IgD-negative memory B cell (primary cell): ENCODE measurements at regions not wholly inside any gene's neighbourhood (a gene's known extent, or its start where the extent isn't known, plus 50 kb on each side); places are given as distances from the start of the nearest gene placed in this dataset.

Experiments
- H3K27ac Mint-ChIP-seq, 3 donors: one replicate each; pipeline ENCODE4 v1.8.0; 2020 to 2022; ENCODE audit warnings: mild to moderate bottlenecking in 3 of 3, mixed read lengths in 3 of 3, moderate library complexity in 1 of 3
- H3K27me3 Mint-ChIP-seq: one replicate; pipeline ENCODE4 v1.8.0; 2021; ENCODE audit warnings: mixed read lengths
- H3K36me3 Mint-ChIP-seq: one replicate; pipeline ENCODE4 v1.8.0; 2020; ENCODE audit warnings: mild to moderate bottlenecking, mixed read lengths
- H3K4me1 Mint-ChIP-seq, 3 donors: one replicate each; pipeline ENCODE4 v1.8.0; 2020 to 2022; ENCODE audit warnings: mixed read lengths in 3 of 3, mild to moderate bottlenecking in 1 of 3
- H3K4me3 Mint-ChIP-seq, 4 donors: one replicate each; pipeline ENCODE4 v1.8.0; 2020 to 2022; ENCODE audit warnings: mild to moderate bottlenecking in 4 of 4, mixed read lengths in 4 of 4, moderate library complexity in 3 of 4
- H3K9me3 Mint-ChIP-seq, 3 donors: one replicate each; pipeline ENCODE4 v1.8.0; 2020 to 2021; ENCODE audit warnings: mixed read lengths in 3 of 3, mild to moderate bottlenecking in 1 of 3

DNA sequence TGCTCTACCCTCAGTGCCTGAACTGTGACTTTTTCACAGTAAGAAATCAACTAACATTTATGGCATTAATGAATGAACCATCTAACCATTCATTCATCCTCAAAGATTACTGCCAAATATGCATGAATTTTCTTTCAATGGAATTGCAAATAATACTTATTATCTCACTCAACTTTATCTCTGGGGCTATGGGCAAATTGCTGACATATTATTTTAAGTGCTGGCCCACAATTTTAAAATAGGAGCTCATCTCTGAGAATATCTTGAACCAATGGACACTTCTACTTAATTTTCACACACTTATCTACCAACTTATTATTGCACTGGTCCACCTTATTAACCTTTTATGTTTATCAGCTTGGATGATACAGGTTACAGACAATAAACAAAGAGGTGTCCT lies 182.8 kb downstream of the RBM43 start:
- H3K9me3 Mint-ChIP-seq, result peaks cover 0 to 8% (median 7%) of the 10 kb centered on the region in 3 donors
- H3K27me3 Mint-ChIP-seq, result peaks cover 2% of the 10 kb centered on the region
- H3K27ac Mint-ChIP-seq, result no peak overlapping the region
- H3K4me3 Mint-ChIP-seq, result no peak overlapping the region
- no peaks in the 10 kb centered on the region for H3K4me1 Mint-ChIP-seq
- no peaks in the 10 kb centered on the region for H3K36me3 Mint-ChIP-seq

DNA sequence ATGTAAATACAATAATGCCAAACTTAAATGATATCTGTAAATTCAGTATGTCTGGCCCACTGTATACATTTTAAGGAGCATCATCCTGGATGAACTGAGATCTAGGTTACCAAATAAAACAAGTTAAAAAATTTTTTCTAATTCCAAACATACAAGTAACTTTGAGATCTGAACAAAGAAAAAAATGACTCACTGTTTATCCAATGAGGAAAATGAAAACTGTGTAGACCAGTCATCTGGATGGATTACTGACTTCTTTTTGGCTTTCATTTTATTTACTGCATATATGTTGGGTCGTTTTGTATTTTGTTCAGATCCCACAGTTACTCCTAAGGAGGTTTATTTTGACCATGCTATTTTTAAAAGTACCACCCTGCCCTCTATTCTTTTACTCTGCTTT lies 189.8 kb downstream of the RBM43 start:
- Mint-ChIP-seq H3K36me3 (no peaks in the 10 kb centered on the region), H3K27me3 (peaks cover under 1% of the 10 kb centered on the region), H3K27ac (no peak overlapping the region), H3K9me3 (peaks cover 0 to 5% (median under 1%) of the 10 kb centered on the region in 3 donors), H3K4me1 (no peaks in the 10 kb centered on the region), H3K4me3 (no peak overlapping the region)

DNA sequence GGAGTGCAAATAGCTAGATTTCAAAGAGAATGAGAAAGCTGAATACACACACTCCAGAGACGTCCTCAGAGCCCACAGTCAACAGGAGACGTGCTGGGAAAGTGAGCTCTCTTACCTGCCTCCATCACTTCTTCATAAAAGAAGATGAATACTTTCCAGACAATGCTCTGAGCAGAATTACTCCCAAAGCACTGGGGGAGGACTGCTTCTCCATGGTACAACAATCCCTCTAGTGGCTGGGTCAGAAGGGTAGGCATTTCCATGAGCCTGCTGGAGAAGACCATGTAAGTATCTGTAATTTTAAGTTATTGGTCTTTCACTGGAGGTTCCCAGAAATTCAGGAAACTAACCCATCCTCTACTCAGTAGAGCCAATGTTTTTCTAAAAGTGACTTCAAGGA lies 190.3 kb downstream of the RBM43 start:
- Mint-ChIP-seq H3K4me3 (no peak overlapping the region), H3K27ac (no peak overlapping the region), H3K27me3 (no peaks in the 10 kb centered on the region), H3K9me3 (peaks cover 0 to 4% (median 0%) of the 10 kb centered on the region in 3 donors), H3K4me1 (no peaks in the 10 kb centered on the region), H3K36me3 (no peaks in the 10 kb centered on the region)

DNA sequence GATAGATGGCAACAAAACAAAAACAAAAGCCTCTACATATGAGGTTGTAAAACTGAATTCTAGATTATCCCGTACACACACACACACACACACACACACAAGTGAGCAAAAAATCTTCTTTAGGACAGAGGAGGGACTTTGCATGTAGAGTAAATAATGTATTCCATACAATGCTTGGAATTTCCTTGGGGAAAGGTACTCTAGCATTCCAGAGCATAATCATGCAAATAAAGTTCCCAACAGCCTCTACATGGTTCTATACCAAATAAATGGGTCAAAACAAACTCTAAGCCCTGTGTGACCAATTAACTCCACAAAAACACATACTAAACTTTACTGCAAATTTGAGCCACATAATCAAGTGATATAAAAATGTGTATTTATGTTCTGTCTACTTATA lies 191.4 kb downstream of the RBM43 start:
- H3K27ac Mint-ChIP-seq, result no peak overlapping the region
- no peak overlapping the region for H3K4me3 Mint-ChIP-seq
- no peaks in the 10 kb centered on the region for H3K27me3 Mint-ChIP-seq
- H3K9me3 Mint-ChIP-seq, result peaks cover 0 to 4% (median 0%) of the 10 kb centered on the region in 3 donors
- no peaks in the 10 kb centered on the region for H3K4me1 Mint-ChIP-seq
- H3K36me3 Mint-ChIP-seq, result no peaks in the 10 kb centered on the region

DNA sequence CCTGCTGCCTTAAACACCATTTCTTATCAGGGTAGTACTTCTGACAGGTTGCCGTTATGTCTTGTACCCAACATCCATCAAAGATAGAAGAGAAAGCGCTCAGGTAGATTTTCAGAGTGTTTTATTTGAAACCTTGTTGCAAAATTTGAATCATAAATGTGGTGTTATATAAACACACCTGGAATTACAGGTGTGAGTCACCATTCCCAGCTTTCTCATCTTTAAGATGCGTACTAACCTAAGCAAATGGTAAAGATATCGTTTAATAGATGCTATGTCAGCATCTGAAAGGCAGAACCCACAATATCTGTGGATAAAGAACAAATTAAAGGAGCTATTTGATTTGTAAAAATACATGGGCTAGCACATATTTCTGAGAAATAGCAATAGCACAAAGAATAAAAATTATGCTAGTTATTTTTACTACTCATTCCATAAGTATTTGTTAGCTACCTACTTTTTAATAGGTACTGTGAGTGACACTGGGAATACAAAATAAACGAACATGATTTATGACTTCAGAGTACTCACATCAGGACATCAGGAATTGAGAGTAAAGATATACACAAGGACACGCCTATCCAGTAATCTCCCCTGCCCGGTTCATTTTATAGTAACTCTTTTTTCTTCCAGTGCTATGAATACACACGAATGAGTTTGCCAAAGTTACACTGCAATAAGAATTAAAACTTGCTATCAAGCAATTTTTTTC lies 193.8 kb downstream of the RBM43 start:
- Mint-ChIP-seq H3K36me3 (no peaks in the 10 kb centered on the region), H3K9me3 (no peaks in the 10 kb centered on the region), H3K27me3 (no peaks in the 10 kb centered on the region), H3K27ac (no peak overlapping the region), H3K4me1 (no peaks in the 10 kb centered on the region), H3K4me3 (no peak overlapping the region)

DNA sequence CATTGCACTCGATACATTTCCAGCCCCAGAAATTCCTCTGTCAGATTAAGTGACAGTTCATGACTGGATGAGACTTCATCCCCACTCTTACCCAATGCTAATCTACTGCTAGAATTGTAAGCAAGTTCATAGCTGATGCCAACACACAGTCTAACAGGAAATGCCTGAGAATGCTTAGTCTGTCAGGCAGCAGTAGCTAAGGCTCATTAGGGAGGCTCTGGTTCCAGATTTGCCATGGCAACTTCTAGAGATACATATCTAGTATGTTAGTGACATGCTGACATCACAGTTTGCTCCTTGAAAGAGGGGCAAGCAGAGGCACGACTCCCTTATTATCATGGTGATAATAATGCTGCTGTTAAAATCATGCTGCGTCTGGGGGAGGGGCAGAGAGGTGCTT lies 198.4 kb downstream of the RBM43 start:
- Mint-ChIP-seq H3K36me3 (no peaks in the 10 kb centered on the region), H3K9me3 (no peaks in the 10 kb centered on the region), H3K4me1 (no peaks in the 10 kb centered on the region), H3K27ac (no peak overlapping the region), H3K27me3 (no peaks in the 10 kb centered on the region), H3K4me3 (no peak overlapping the region)

DNA sequence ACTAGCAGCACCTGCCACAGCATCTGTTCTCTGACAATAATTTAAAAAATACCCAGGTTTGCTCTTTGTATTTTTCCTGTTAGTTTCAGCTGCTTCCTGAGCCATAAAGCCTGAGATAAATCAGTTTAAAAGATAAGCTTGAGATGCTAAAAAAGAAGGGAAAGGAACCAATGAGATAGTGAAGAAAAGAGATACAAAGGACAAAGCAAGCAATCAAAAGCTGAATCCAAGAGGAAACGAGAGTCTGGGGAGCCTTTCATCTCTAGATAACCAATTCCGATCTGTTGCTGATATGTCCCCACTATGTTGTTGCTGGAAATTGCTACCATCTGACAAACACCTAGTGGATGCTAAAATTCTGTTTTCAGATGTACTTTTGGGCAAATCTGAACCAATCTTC lies 201.4 kb downstream of the RBM43 start:
- Mint-ChIP-seq H3K27me3 (no peaks in the 10 kb centered on the region), H3K36me3 (no peaks in the 10 kb centered on the region), H3K4me3 (no peak overlapping the region), H3K4me1 (no peaks in the 10 kb centered on the region), H3K27ac (no peak overlapping the region), H3K9me3 (no peaks in the 10 kb centered on the region)

DNA sequence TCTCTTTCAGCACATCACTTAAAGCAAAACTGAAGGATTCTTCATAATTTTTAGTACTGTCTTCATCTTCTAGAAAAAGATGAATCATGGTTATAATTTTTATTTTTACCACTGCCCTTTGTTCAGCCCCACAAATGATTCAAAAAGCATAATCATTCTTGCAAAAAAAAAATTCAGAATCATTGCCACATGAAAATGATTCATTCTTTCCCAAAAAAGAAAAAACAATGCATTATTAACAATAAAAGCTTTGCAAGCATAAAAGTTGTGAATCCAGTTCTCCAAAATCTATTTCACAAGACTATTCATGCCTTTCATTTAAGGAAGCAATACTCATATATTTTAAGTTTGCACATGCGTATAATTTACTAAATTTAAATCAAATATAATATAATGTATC lies 204.8 kb downstream of the RBM43 start:
- no peaks in the 10 kb centered on the region for H3K36me3 Mint-ChIP-seq
- H3K27me3 Mint-ChIP-seq, result peaks cover 3% of the 10 kb centered on the region

DNA sequence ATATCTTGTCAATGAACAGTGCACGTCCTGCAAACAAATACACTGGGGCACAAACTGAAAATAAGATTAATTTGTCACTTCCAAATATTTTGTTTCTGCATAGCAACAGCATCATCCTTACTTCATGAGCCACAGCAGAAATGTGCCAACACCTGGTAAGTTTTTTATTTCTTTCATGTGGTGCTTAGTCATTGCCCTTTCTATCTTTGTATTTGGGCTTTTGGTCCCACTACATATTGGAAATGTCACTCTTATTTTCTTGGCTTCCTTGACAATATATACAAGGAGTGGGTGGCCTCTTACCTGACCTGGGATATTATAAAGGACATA lies 208.0 kb downstream of the RBM43 start:
- no peaks in the 10 kb centered on the region for H3K36me3 Mint-ChIP-seq
- H3K4me3 Mint-ChIP-seq, result no peak overlapping the region
- H3K27me3 Mint-ChIP-seq, result peaks cover 3% of the 10 kb centered on the region
- no peak overlapping the region for H3K27ac Mint-ChIP-seq
- H3K9me3 Mint-ChIP-seq, result no peaks in the 10 kb centered on the region
- H3K4me1 Mint-ChIP-seq, result peaks cover 0 to 1% (median 0%) of the 10 kb centered on the region in 3 donors

More for the DNA sequence above, 204.8 kb downstream of the RBM43 start:
- no peaks in the 10 kb centered on the region for H3K9me3 Mint-ChIP-seq
- H3K4me1 Mint-ChIP-seq, result no peaks in the 10 kb centered on the region
- H3K27ac Mint-ChIP-seq, result no peak overlapping the region
- H3K4me3 Mint-ChIP-seq, result no peak overlapping the region

DNA sequence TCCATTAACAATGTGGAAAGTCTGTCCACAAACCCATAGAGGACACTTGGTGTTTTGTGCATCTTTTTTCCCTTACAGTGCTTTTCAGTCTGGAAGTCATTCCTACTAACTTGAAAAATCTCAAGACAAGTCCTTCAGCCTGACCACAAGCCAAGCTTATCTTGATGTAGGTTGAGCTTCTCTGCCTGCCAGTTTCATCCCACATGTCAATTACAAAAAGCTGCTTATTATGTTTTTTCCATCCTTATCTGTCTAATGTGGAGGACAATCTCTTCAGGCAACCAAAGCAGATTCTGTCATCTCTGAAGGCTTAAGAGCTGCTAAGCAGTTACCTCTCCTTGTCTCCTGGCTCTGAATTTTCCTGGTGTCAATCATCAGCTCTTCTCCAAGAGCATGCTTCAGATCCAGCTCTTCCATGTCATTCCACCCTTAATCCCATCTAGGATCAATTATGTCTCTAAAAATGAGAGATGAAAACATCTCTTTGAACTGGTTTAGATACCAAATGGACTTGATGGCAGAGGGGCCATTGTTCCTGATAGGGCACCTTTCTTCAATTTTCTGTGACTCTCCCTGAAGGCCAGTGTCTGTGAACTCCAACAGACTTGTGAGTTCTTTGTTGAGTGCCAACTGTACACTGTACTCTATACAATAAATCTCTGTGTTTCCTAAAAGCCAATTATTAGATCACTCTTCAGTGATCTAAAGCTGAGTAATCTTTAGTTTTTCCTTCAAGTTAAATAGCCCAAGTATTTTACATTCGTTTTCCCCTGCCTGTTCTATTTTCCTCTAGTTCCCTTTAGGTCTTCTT lies 208.6 kb downstream of the RBM43 start:
- Mint-ChIP-seq H3K4me1 (peaks cover 0 to 1% (median 0%) of the 10 kb centered on the region in 3 donors), H3K27me3 (peaks cover 3% of the 10 kb centered on the region), H3K9me3 (no peaks in the 10 kb centered on the region), H3K36me3 (no peaks in the 10 kb centered on the region), H3K27ac (no peak overlapping the region), H3K4me3 (no peak overlapping the region)

DNA sequence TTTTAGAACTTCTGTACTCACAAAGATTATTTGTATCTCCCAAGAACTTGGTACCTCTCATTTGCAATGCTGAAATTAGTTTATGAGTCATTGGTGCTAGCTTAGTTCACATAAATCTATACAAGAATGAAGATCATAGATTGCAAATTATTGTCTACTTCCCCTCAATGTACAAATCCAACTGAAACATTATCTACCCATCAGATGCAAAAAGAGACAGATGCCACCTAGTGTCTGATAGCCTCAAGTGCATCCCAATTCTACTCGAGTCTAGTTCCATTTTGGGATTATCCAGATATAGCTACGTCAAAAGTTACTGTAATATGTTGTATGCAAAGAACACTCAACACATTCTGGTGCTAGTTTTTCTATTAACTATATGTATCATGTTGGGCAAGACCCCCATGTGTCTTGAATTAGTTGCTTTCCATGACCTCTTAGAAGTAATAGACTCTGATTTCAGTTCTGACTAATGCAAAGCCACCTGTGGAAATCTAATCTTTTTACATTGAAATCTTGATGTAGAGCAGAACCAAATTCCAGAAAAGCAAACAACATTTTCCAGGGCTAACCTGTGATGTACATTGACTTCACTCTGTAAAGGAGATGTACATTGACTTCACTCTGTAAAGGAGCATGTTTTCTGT lies 210.0 kb downstream of the RBM43 start:
- H3K27me3 Mint-ChIP-seq, result peaks cover 3% of the 10 kb centered on the region
- no peak overlapping the region for H3K27ac Mint-ChIP-seq
- H3K4me1 Mint-ChIP-seq, result peaks cover 0 to 1% (median 0%) of the 10 kb centered on the region in 3 donors
- H3K4me3 Mint-ChIP-seq, result no peak overlapping the region
- no peaks in the 10 kb centered on the region for H3K36me3 Mint-ChIP-seq
- H3K9me3 Mint-ChIP-seq, result no peaks in the 10 kb centered on the region

DNA sequence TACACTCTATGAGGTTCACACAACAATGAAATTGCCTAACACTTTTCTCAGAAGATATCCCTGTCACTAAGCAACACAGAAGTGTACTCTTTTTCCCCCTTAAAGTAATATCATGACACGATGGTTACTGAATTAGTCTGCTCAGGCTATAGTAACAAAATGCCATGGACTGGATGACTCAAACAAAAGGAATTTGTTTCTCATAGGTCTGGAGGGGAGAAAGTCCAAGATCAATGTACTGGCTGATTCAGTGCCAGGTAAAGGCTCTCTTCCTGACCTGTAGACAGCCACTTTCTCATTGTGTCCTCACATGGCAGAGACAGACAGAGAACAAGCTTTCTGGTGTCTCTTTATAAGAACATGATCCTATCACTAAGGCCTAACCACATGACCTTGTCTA lies 211.9 kb downstream of the RBM43 start:
- Mint-ChIP-seq H3K36me3 (no peaks in the 10 kb centered on the region), H3K4me3 (no peak overlapping the region), H3K9me3 (no peaks in the 10 kb centered on the region), H3K27ac (no peak overlapping the region), H3K4me1 (peaks cover 0 to 1% (median 0%) of the 10 kb centered on the region in 3 donors), H3K27me3 (peaks cover 3% of the 10 kb centered on the region)

DNA sequence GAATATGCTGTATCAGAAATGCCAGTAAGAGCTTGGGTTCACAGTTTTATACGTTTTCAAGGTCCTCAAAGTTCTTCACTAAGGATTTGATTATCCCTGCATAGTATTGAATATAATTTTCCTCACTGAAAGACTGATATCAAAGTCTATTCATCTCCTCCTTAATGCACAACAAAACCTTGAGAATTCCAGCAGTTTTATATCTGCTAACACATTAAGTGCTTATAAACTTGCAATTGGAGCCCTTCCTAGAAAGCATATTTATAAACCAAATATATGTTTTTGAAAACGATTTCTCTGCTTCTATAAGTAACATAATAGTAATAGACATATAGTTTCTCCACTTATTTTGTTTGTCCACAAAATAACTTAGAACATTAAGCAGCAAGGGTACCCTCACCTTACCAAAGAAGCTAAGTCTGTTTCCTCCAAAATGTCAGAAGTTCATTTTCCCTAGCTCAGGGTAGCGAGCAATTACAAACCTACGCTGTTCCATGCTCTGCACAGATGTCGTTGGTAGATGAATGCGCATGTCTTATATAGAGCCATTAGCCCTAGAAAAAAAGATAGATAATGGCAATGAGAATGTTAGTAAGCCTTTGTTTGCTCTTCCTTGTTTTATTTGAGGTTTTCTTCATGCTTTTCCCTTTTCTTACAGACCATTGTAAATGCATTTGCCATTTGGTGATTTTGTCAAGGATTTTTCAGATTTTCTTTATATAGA lies 213.2 kb downstream of the RBM43 start:
- no peak overlapping the region for H3K27ac Mint-ChIP-seq
- peaks cover 0 to 1% (median 0%) of the 10 kb centered on the region in 3 donors for H3K4me1 Mint-ChIP-seq
- H3K36me3 Mint-ChIP-seq, result no peaks in the 10 kb centered on the region
- H3K4me3 Mint-ChIP-seq, result no peak overlapping the region
- peaks cover 1% of the 10 kb centered on the region for H3K27me3 Mint-ChIP-seq
- peaks cover 0 to 1% (median 0%) of the 10 kb centered on the region in 3 donors for H3K9me3 Mint-ChIP-seq

DNA sequence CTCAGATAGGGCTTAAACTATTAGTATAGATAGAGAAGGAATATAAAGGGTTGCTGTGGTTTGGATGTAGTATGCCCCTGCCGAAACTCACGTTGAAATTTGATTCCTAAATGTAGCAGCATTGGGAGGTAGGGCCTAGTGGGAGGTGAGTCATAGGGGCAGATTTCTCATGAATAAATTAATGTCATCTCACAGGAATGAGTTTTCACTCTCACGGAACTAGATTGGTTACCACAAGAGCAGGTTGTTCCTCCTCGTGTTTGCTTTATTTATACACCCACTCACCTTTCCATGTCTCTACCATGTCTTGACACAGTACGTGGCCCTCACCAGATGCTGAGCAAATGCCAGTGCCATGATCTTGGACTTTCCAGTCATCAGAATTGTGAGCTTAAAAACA lies 218.2 kb downstream of the RBM43 start:
- no peak overlapping the region for H3K4me3 Mint-ChIP-seq
- H3K27me3 Mint-ChIP-seq, result peaks cover 3% of the 10 kb centered on the region
- peaks cover 0 to 3% (median 0%) of the 10 kb centered on the region in 3 donors for H3K9me3 Mint-ChIP-seq
- no peaks in the 10 kb centered on the region for H3K36me3 Mint-ChIP-seq
- H3K27ac Mint-ChIP-seq, result no peak overlapping the region
- H3K4me1 Mint-ChIP-seq, result no peaks in the 10 kb centered on the region

DNA sequence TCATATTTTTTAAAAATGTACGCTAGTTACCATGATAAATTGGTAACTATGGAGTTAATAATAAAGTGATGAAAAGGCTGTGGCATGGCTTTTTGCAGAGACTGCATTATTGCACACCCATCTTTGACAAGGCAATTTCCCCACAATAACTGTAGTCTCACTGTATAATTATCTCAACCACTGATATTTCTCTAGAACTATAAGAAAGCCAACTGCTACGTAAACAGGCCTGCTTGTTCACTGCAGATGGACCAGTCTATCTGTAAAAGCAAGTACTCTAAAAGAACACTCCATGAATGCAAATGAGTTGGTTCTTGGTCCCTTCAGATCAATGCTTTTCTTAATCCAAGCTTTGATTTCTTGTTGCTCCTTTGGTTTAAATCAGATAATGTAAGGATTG lies 218.7 kb downstream of the RBM43 start:
- H3K36me3 Mint-ChIP-seq, result no peaks in the 10 kb centered on the region
- no peaks in the 10 kb centered on the region for H3K4me1 Mint-ChIP-seq
- H3K9me3 Mint-ChIP-seq, result peaks cover 0 to 3% (median 0%) of the 10 kb centered on the region in 3 donors
- no peak overlapping the region for H3K4me3 Mint-ChIP-seq
- H3K27ac Mint-ChIP-seq, result no peak overlapping the region
- H3K27me3 Mint-ChIP-seq, result peaks cover 3% of the 10 kb centered on the region
